Erythroblast (primary cell): ENCODE measurements at regions not wholly inside any gene's neighbourhood (a gene's known extent, or its start where the extent isn't known, plus 50 kb on each side); places are given as distances from the start of the nearest gene placed in this dataset.

Experiments used
- DNase-seq, 2 experiments: peaks; one replicate each; lab custom pipeline; 2025; lab: John Stamatoyannopoulos, UW
- GATA1 ChIP-seq: IDR thresholded peaks from 2 replicates; pipeline ENCODE4 v1.6.1; 2011; ENCODE audit warnings: low read depth, mild to moderate bottlenecking, control low read depth, low read length, moderate library complexity
- POLR2A ChIP-seq: IDR thresholded peaks from 2 replicates; pipeline ENCODE4 v1.6.1; 2011; ENCODE audit warnings: mild to moderate bottlenecking, low read length

- no peak for TF ChIP-seq POLR2A
- TF ChIP-seq GATA1 = no peak
- no peak for DNase-seq
These were observed 88.6 kb upstream of the NAV3 start for GRCh38 chr12:77741974-77742517.

- no peak for TF ChIP-seq GATA1
- TF ChIP-seq POLR2A = no peak
These were observed 94.3 kb upstream of the NAV3 start for GRCh38 chr12:77736219-77736965.

GRCh38 chr12:77734214-77734883 is 96.3 kb upstream of the NAV3 start:
- TF ChIP-seq POLR2A = no peak
- no peak for TF ChIP-seq GATA1
- no peak for DNase-seq

More at GRCh38 chr12:77736219-77736965, 94.3 kb upstream of the NAV3 start:
- DNase-seq = no peak

- DNase-seq = no peak
- TF ChIP-seq POLR2A (no peak), GATA1 (no peak)
These were observed 102.7 kb upstream of the NAV3 start for GRCh38 chr12:77728018-77728417.

- no peak for DNase-seq
- TF ChIP-seq GATA1 (no peak), POLR2A (no peak)
These were observed 103.2 kb upstream of the NAV3 start for GRCh38 chr12:77727442-77728001.

- no peak for DNase-seq
- TF ChIP-seq POLR2A (no peak), GATA1 (no peak)
These were observed 105.1 kb upstream of the NAV3 start for GRCh38 chr12:77725611-77726010.

GRCh38 chr12:77724367-77724957 is 106.2 kb upstream of the NAV3 start:
- DNase-seq = no peak
- TF ChIP-seq POLR2A (no peak), GATA1 (no peak)

- no peak for DNase-seq
- TF ChIP-seq POLR2A (no peak), GATA1 (no peak)
These were observed 107.4 kb upstream of the NAV3 start for GRCh38 chr12:77723308-77723707.

GRCh38 chr12:77722536-77722935 is 108.2 kb upstream of the NAV3 start:
- DNase-seq = no peak

GRCh38 chr12:77720258-77720657 is 110.4 kb upstream of the NAV3 start:
- no peak for DNase-seq
- TF ChIP-seq POLR2A = no peak
- TF ChIP-seq GATA1 = no peak

More at GRCh38 chr12:77722536-77722935, 108.2 kb upstream of the NAV3 start:
- TF ChIP-seq GATA1 = no peak
- TF ChIP-seq POLR2A = no peak

- DNase-seq = no peak
- TF ChIP-seq POLR2A = no peak
These were observed 120.5 kb upstream of the NAV3 start for GRCh38 chr12:77710209-77710608.

- TF ChIP-seq POLR2A (no peak), GATA1 (no peak)
- no peak for DNase-seq
These were observed 133.6 kb upstream of the NAV3 start for GRCh38 chr12:77697126-77697525.

GRCh38 chr12:77696183-77696582 is 134.5 kb upstream of the NAV3 start:
- DNase-seq = no peak
- TF ChIP-seq POLR2A (no peak), GATA1 (no peak)
